ENCODE measurements at regions not wholly inside any gene's neighbourhood (a gene's known extent, or its start where the extent isn't known, plus 50 kb on each side); places are given as distances from the start of the nearest gene placed in this dataset.

DNA sequence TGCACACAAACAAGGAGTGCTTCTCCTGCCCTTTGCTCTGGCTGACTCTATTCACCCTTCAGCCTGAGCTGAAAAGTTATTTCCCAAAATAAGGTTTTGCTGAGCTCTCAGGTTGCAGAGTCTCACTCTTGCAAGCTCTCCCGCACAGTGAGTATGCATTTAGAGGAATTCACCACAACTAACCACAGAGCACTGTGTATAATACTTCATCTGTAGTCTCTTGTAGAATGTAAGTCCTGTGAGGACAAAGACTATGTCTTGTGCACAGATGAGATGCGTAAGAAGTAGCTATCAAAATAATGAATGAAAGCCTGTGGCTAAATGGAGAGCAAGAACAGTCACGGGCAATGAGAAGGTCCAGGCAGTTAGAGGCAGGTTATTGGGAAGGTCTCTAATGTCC lies 156.5 kb upstream of the SLCO3A1 start:
- no peak overlapping the region for H3K27ac ChIP-seq (ENCODE audit: control insufficient read depth, insufficient read depth, low read length)
- DNase-seq (ENCODE audit: low read depth, low spot score) (no peak), FAIRE-seq (no peak)
- H3K79me2 ChIP-seq (ENCODE audit: control insufficient read depth, insufficient read depth, low read length) = no peaks in the 10 kb centered on the region
- no peak overlapping the region for H3K4me3 ChIP-seq (ENCODE audit: control insufficient read depth in 2 of 3, extremely low read depth in 1 of 3, insufficient read depth in 2 of 3, low read depth in 1 of 3, low read length in 3 of 3)
- H3K27me3 ChIP-seq (ENCODE audit: control insufficient read depth, extremely low read depth, insufficient read depth, low read length) = no peaks in the 10 kb centered on the region
- H3K9me3 ChIP-seq (ENCODE audit: control insufficient read depth, low read depth, low read length) = no peaks in the 10 kb centered on the region
- H3K4me1 ChIP-seq (ENCODE audit: control insufficient read depth, extremely low read depth, insufficient read depth, low read length) = peaks cover 10% of the 10 kb centered on the region
- H4K20me1 ChIP-seq (ENCODE audit: control insufficient read depth, extremely low read depth, insufficient read depth, low read length) = no peaks in the 10 kb centered on the region
- no peak overlapping the region for H3K4me2 ChIP-seq (ENCODE audit: control insufficient read depth, extremely low read depth, insufficient read depth, low read depth, low read length)
- no peak overlapping the region for H3K9ac ChIP-seq (ENCODE audit: control insufficient read depth, extremely low read depth, insufficient read depth, low read length)
- H3K36me3 ChIP-seq (ENCODE audit: control insufficient read depth in 2 of 2, extremely low read depth in 1 of 2, insufficient read depth in 2 of 2, low read length in 2 of 2) = no peaks in the 10 kb centered on the region
- no peak for TF ChIP-seq EZH2 (IDR thresholded peaks at IDR 0.05; ENCODE audit: low read length)
- no peak for TF ChIP-seq CTCF (optimal IDR thresholded peaks at IDR 0.05 in 1 of 3, IDR thresholded peaks at IDR 0.05 in 1 of 3, conservative IDR thresholded peaks at IDR 0.05 in 1 of 3; ENCODE audit: extremely low read depth in 1 of 3, insufficient read depth in 2 of 3, low read length in 3 of 3)
- H2AFZ ChIP-seq (ENCODE audit: control insufficient read depth, low read length) = no peak overlapping the region
- dilution Hi-C loops (cut with MboI; ENCODE audit: extremely low pct_ligation_motif_present, low sequenced_read_pairs) = no loop called here
- H3K9me1 ChIP-seq (ENCODE audit: control insufficient read depth, extremely low read depth, insufficient read depth, low read length) = no peaks in the 10 kb centered on the region

GRCh38 chr15:91698241-91698640 lies 155.3 kb upstream of the SLCO3A1 start:
- Histone ChIP-seq H3K4me1 (ENCODE audit: control insufficient read depth, extremely low read depth, insufficient read depth, low read length) (peaks cover 10% of the 10 kb centered on the region), H3K36me3 (ENCODE audit: control insufficient read depth in 2 of 2, extremely low read depth in 1 of 2, insufficient read depth in 2 of 2, low read length in 2 of 2) (no peaks in the 10 kb centered on the region), H4K20me1 (ENCODE audit: control insufficient read depth, extremely low read depth, insufficient read depth, low read length) (no peaks in the 10 kb centered on the region), H3K9me3 (ENCODE audit: control insufficient read depth, low read depth, low read length) (no peaks in the 10 kb centered on the region), H3K4me3 (ENCODE audit: control insufficient read depth in 2 of 3, extremely low read depth in 1 of 3, insufficient read depth in 2 of 3, low read depth in 1 of 3, low read length in 3 of 3) (no peak overlapping the region), H2AFZ (ENCODE audit: control insufficient read depth, low read length) (no peak overlapping the region), H3K9ac (ENCODE audit: control insufficient read depth, extremely low read depth, insufficient read depth, low read length) (no peak overlapping the region), H3K27ac (ENCODE audit: control insufficient read depth, insufficient read depth, low read length) (no peak overlapping the region), H3K79me2 (ENCODE audit: control insufficient read depth, insufficient read depth, low read length) (no peaks in the 10 kb centered on the region), H3K27me3 (ENCODE audit: control insufficient read depth, extremely low read depth, insufficient read depth, low read length) (no peaks in the 10 kb centered on the region), H3K4me2 (ENCODE audit: control insufficient read depth, extremely low read depth, insufficient read depth, low read depth, low read length) (no peak overlapping the region), H3K9me1 (ENCODE audit: control insufficient read depth, extremely low read depth, insufficient read depth, low read length) (no peaks in the 10 kb centered on the region)
- DNase-seq (ENCODE audit: low read depth, low spot score) = no peak
- no peak for FAIRE-seq
- TF ChIP-seq CTCF (optimal IDR thresholded peaks at IDR 0.05 in 1 of 3, IDR thresholded peaks at IDR 0.05 in 1 of 3, conservative IDR thresholded peaks at IDR 0.05 in 1 of 3; ENCODE audit: extremely low read depth in 1 of 3, insufficient read depth in 2 of 3, low read length in 3 of 3) (no peak), EZH2 (IDR thresholded peaks at IDR 0.05; ENCODE audit: low read length) (no peak)
- dilution Hi-C loops (cut with MboI; ENCODE audit: extremely low pct_ligation_motif_present, low sequenced_read_pairs) = no loop called here

Measured in keratinocyte (primary cell).